ENCODE measurements at regions not wholly inside any gene's neighbourhood (a gene's known extent, or its start where the extent isn't known, plus 50 kb on each side); places are given as distances from the start of the nearest gene placed in this dataset.

GRCh38 chr2:66651295-66651694, 216.4 kb downstream of the MEIS1 start:
- TF ChIP-seq CTCF (IDR thresholded peaks at IDR 0.05) = no peak
- no peak for TF ChIP-seq POLR2A (IDR thresholded peaks at IDR 0.05)
- Histone ChIP-seq H3K4me3 (no peak overlapping the region), H3K4me1 (no peaks in the 10 kb centered on the region), H3K9me3 (no peaks in the 10 kb centered on the region), H3K36me3 (no peaks in the 10 kb centered on the region), H3K27ac (no peak overlapping the region), H3K27me3 (no peaks in the 10 kb centered on the region)
- intact Hi-C loops (cut with DNase I) = no loop called here
- DNase-seq = no peak

- Histone ChIP-seq H3K9me3 (no peaks in the 10 kb centered on the region), H3K27me3 (peaks cover 0 to 5% (median 0%) of the 10 kb centered on the region in 4 donors), H3K4me3 (no peak overlapping the region), H3K36me3 (no peaks in the 10 kb centered on the region), H3K27ac (no peak overlapping the region), H3K4me1 (no peaks in the 10 kb centered on the region)
- intact Hi-C loops (cut with DNase I) = no loop called here
- DNase-seq = no peak
- TF ChIP-seq CTCF (IDR thresholded peaks at IDR 0.05) (no peak), POLR2A (IDR thresholded peaks at IDR 0.05) (no peak)
These were observed 225.9 kb downstream of the MEIS1 start for GRCh38 chr2:66660804-66661203.

GRCh38 chr2:66661253-66662173, 226.6 kb downstream of the MEIS1 start:
- DNase-seq = no peak
- no peaks in the 10 kb centered on the region for H3K9me3 ChIP-seq
- no peaks in the 10 kb centered on the region for H3K4me1 ChIP-seq
- 46 to 47% methylated on average over 6 to 8 of the region's 10 CpGs for WGBS, 2 donors
- TF ChIP-seq POLR2A (IDR thresholded peaks at IDR 0.05) (no peak), CTCF (IDR thresholded peaks at IDR 0.05) (no peak)
- intact Hi-C loops (cut with DNase I) = no loop called here
- no peaks in the 10 kb centered on the region for H3K36me3 ChIP-seq
- H3K27ac ChIP-seq = no peak overlapping the region
- H3K4me3 ChIP-seq = no peak overlapping the region
- H3K27me3 ChIP-seq = peaks cover 0 to 5% (median 0%) of the 10 kb centered on the region in 4 donors

- intact Hi-C loops (cut with DNase I) = no loop called here
- H3K4me1 ChIP-seq = no peaks in the 10 kb centered on the region
- H3K4me3 ChIP-seq = no peak overlapping the region
- no peak for DNase-seq
- WGBS, 2 donors = 61 to 65% methylated on average over 5 of the region's 5 CpGs
- no peak overlapping the region for H3K27ac ChIP-seq
- H3K9me3 ChIP-seq = no peaks in the 10 kb centered on the region
- no peaks in the 10 kb centered on the region for H3K36me3 ChIP-seq
- TF ChIP-seq CTCF (IDR thresholded peaks at IDR 0.05) = no peak
- TF ChIP-seq POLR2A (IDR thresholded peaks at IDR 0.05) = no peak
- H3K27me3 ChIP-seq = peaks cover 0 to 5% (median 0%) of the 10 kb centered on the region in 4 donors
These were observed 230.4 kb downstream of the MEIS1 start for GRCh38 chr2:66665124-66665984.

- Histone ChIP-seq H3K36me3 (no peaks in the 10 kb centered on the region), H3K27me3 (no peaks in the 10 kb centered on the region), H3K4me1 (no peaks in the 10 kb centered on the region), H3K9me3 (no peaks in the 10 kb centered on the region), H3K4me3 (no peak overlapping the region), H3K27ac (no peak overlapping the region)
- intact Hi-C loops (cut with DNase I) = no loop called here
- 56 to 62% methylated on average over 4 of the region's 4 CpGs for WGBS, 2 donors
- DNase-seq = no peak
- no peak for TF ChIP-seq POLR2A (IDR thresholded peaks at IDR 0.05)
These were observed 232.4 kb downstream of the MEIS1 start for GRCh38 chr2:66667301-66667700.

All from esophagus squamous epithelium (tissue), 5 donors.